GM12878 (cell line): ENCODE measurements at regions not wholly inside any gene's neighbourhood (a gene's known extent, or its start where the extent isn't known, plus 50 kb on each side); places are given as distances from the start of the nearest gene placed in this dataset.

Source experiments
- ATAC-seq: fragments of 200-7000 bp; cut with Tn5 transposase; 3 replicates; pipeline ENCODE4 v1.9.1; 2020; ENCODE audit warnings: mild to moderate bottlenecking, moderate library complexity
- BruUV-seq: library from RNA; stranded (reverse); fragments of 400-500 nt; replicated peaks from 2 replicates; lab custom pipeline; 2021; lab: Mats Ljungman, UMichigan
- CTCF ChIA-PET: fragments of 300-600 bp; sonication (Branson Sonifier 250); formaldehyde crosslinking; extraction: SDS; loops from one replicate; lab custom pipeline; 2021; ENCODE audit warnings: inconsistent platforms; lab: Yijun Ruan, JAX
- POLR2A ChIA-PET: fragments of 350-600 bp; formaldehyde crosslinking; extraction: SDS; loops from one replicate; lab custom pipeline; 2021; ENCODE audit warnings: inconsistent platforms; lab: Charles Lee
- RAD21 ChIA-PET: fragments of 300-600 bp; sonication (Branson Sonifier 250); formaldehyde crosslinking; loops from one replicate; lab custom pipeline; 2023; ENCODE audit warnings: antibody characterized with exemption; ENCODE audit not compliant: unreplicated experiment; lab: Charles Lee
- SMC1A ChIA-PET: fragments of 300-600 bp; sonication (Branson Sonifier 250); formaldehyde crosslinking; loops from one replicate; lab custom pipeline; 2023; ENCODE audit not compliant: unreplicated experiment, uncharacterized antibody; lab: Charles Lee
- DNase-seq: peaks from one replicate; pipeline ENCODE4 v3.0.0-alpha.2; 2011; ENCODE audit warnings: low read depth, low spot score
- FAIRE-seq: peaks from 3 replicates; lab custom pipeline; 2011; peaks lifted over from hg19 to GRCh38; lab: Jason Lieb, UNC
- H2AFZ ChIP-seq: 2 replicates; pipeline ENCODE4 v1.6.0; 2011; ENCODE audit warnings: low read depth, low read length, control low read depth; ENCODE audit not compliant: control insufficient read depth
- H3K27ac ChIP-seq: 2 replicates; pipeline ENCODE4 v1.5.1; 2011; ENCODE audit warnings: control low read depth; ENCODE audit not compliant: control insufficient read depth, insufficient read depth
- H3K27me3 ChIP-seq, 2 experiments: replicated peaks in 1 of 2; 2 replicates each; pipeline versions ENCODE4 v1.6.0 to v1.6.1; 2011; ENCODE audit warnings: low read length in 1 of 2; ENCODE audit not compliant: control insufficient read depth in 2 of 2, insufficient read depth in 2 of 2
- H3K36me3 ChIP-seq, 2 experiments: 2 replicates each; pipeline ENCODE4 v1.5.1; 2011; ENCODE audit warnings: low read length in 1 of 2; ENCODE audit not compliant: control insufficient read depth in 2 of 2, insufficient read depth in 2 of 2
- H3K4me1 ChIP-seq: 2 replicates; pipeline ENCODE4 v1.6.1; 2011; ENCODE audit warnings: mild to moderate bottlenecking, low read length, moderate library complexity, mixed read lengths; ENCODE audit not compliant: control insufficient read depth, insufficient read depth
- H3K4me2 ChIP-seq: 2 replicates; pipeline ENCODE4 v1.6.0; 2011; ENCODE audit warnings: control low read depth; ENCODE audit not compliant: control insufficient read depth, insufficient read depth
- H3K4me3 ChIP-seq: fragments of 200-600 bp; sonication (generic); 2 replicates; pipeline ENCODE4 v1.5.1; 2016
- H3K79me2 ChIP-seq: 2 replicates; pipeline ENCODE4 v1.6.0; 2011; ENCODE audit warnings: low read length; ENCODE audit not compliant: control insufficient read depth, insufficient read depth
- H3K9ac ChIP-seq: 2 replicates; pipeline ENCODE4 v1.8.0; 2011; ENCODE audit warnings: low read length, control low read depth, mixed read lengths; ENCODE audit not compliant: control insufficient read depth, insufficient read depth
- H3K9me3 ChIP-seq: replicated peaks from 3 replicates; pipeline ENCODE4 v1.5.1; 2011; ENCODE audit warnings: mild to moderate bottlenecking, low read length; ENCODE audit not compliant: control insufficient read depth, insufficient read depth
- H4K20me1 ChIP-seq: 2 replicates; pipeline ENCODE4 v1.6.0; 2011; ENCODE audit not compliant: control insufficient read depth, insufficient read depth
- BCL3 ChIP-seq: IDR thresholded peaks from 2 replicates; pipeline ENCODE4 v1.6.1; 2011; ENCODE audit warnings: borderline replicate concordance, low read depth, mild to moderate bottlenecking, moderate library complexity, low read length; ENCODE audit not compliant: insufficient read depth, poor library complexity, severe bottlenecking
- BMI1 ChIP-seq: fragments of 450-650 bp; IDR thresholded peaks from 2 replicates; pipeline ENCODE4 v1.6.1; 2016; ENCODE audit warnings: mild to moderate bottlenecking, moderate library complexity, borderline replicate concordance
- HDAC2 ChIP-seq: fragments of 200-600 bp; sonication (generic); IDR thresholded peaks from 2 replicates; pipeline ENCODE4 v1.6.1; 2017
- NFXL1 ChIP-seq: fragments of 450-650 bp; IDR thresholded peaks from 2 replicates; pipeline ENCODE4 v1.6.1; 2017; ENCODE audit warnings: antibody characterized with exemption, mild to moderate bottlenecking, borderline replicate concordance
- RAD51 ChIP-seq: fragments of 450-650 bp; IDR thresholded peaks from 2 replicates; pipeline ENCODE4 v1.6.1; 2016; ENCODE audit warnings: moderate library complexity, mild to moderate bottlenecking, inconsistent platforms
- RUNX3 ChIP-seq: IDR thresholded peaks from 2 replicates; pipeline ENCODE4 v1.6.1; 2012; ENCODE audit warnings: low read length, inconsistent platforms
- SP1 ChIP-seq: IDR thresholded peaks from one replicate; pipeline ENCODE4 v1.6.1; 2011; ENCODE audit warnings: low read depth, low read length
- SREBF2 ChIP-seq: IDR thresholded peaks from 2 replicates; pipeline ENCODE4 v1.6.1; 2012; ENCODE audit warnings: mild to moderate bottlenecking, low read length
- STAT3 ChIP-seq: IDR thresholded peaks from 2 replicates; pipeline ENCODE4 v1.6.1; 2011; ENCODE audit warnings: low read depth, low read length, improper control_type of control experiment
- YBX1 ChIP-seq: fragments of 450-650 bp; IDR thresholded peaks from 2 replicates; pipeline ENCODE4 v1.6.1; 2016; ENCODE audit warnings: antibody characterized with exemption
- WGBS: methylation state at CpG from one replicate; pipeline ENCODE4 v1.1.6; 2016; ENCODE audit warnings: low lambda C conversion rate; ENCODE audit not compliant: insufficient replicate concordance, insufficient coverage; ENCODE audit errors: missing lambda C conversion rate; 5-methylcytosine and 5-hydroxymethylcytosine counted together
- in situ Hi-C: fragments of 300-500 bp; cut with MboI; formaldehyde crosslinking; loops from 9 replicates; pipeline ENCODE4 v1.14.3; 2018; ENCODE audit warnings: mixed read lengths
- intact Hi-C: fragments of 100-400 bp; cut with micrococcal nuclease; formaldehyde crosslinking; loops from one replicate; pipeline ENCODE4 v1.14.2; 2022; ENCODE audit not compliant: unreplicated experiment

DNA sequence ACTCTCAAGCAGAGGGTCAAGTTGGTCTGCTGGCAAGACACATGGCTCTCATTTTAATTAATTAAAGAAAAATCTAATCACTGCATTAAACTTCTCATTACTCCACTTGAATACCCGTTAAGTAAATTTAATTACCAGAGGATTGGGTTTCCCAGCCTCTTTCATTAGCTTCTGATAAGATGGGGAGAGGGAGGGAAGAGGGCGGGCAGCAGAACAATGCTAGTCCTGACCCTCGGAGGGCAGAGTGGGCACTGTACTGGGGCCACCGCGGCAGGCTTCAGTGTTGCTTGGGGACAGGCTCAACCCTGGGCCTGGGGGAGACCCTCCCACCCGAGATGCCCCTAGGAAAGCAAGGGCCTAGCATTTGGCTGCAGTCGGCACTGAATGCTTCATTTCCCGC is 55.6 kb upstream of the LINGO1 start:
- no peak overlapping the region for H3K27ac ChIP-seq
- no TSS peak for BruUV-seq
- H3K79me2 ChIP-seq = no peaks in the 10 kb centered on the region
- ChIA-PET SMC1A (no interaction called here), RAD21 (no interaction called here), POLR2A (no interaction called here), CTCF (no interaction called here)
- DNase-seq (no peak), ATAC-seq (no peak), FAIRE-seq (no peak)
- WGBS = 64% methylated on average over 7 of the region's 8 CpGs
- no peaks in the 10 kb centered on the region for H4K20me1 ChIP-seq
- H3K4me3 ChIP-seq = no peak overlapping the region
- H3K4me2 ChIP-seq = no peak overlapping the region
- H2AFZ ChIP-seq = no peak overlapping the region
- peaks cover 5 to 6% of the 10 kb centered on the region in 2 experiments; a peak in 3 of 4 replicates for H3K27me3 ChIP-seq
- H3K4me1 ChIP-seq = no peaks in the 10 kb centered on the region
- in situ Hi-C loops = no loop called here
- no peaks in the 10 kb centered on the region for H3K9me3 ChIP-seq
- TF ChIP-seq YBX1 (no peak), BMI1 (no peak), RUNX3 (no peak), SP1 (no peak), NFXL1 (no peak), RAD51 (no peak), STAT3 (no peak), HDAC2 (no peak), SREBF2 (no peak), BCL3 (no peak)
- H3K36me3 ChIP-seq = no peaks in the 10 kb centered on the region
- intact Hi-C loops = no loop called here
- no peak overlapping the region for H3K9ac ChIP-seq
